ENCODE measurements at regions not wholly inside any gene's neighbourhood (a gene's known extent, or its start where the extent isn't known, plus 50 kb on each side); places are given as distances from the start of the nearest gene placed in this dataset.

DNA sequence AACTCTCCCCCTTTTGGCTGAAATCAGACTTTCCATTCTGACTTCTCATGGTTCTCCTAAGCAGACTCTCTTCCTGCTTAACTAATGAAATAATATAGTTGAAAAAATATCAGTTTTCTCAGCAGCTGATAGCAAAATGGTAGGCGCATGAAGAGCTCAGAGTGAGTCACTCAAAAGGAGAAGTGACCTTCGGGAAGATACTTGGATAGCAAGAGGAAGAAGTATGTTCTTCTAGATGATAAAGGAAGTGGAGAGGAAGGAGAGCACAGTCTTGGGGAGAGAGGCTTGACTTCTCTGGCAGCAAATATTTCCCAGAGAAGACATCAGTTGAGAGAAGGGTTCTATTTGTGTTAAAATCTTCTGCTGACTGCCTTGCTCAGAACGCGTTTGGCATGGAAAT lies 101.5 kb downstream of the TAF11L14 start:
- TF ChIP-seq, protein P1, sequence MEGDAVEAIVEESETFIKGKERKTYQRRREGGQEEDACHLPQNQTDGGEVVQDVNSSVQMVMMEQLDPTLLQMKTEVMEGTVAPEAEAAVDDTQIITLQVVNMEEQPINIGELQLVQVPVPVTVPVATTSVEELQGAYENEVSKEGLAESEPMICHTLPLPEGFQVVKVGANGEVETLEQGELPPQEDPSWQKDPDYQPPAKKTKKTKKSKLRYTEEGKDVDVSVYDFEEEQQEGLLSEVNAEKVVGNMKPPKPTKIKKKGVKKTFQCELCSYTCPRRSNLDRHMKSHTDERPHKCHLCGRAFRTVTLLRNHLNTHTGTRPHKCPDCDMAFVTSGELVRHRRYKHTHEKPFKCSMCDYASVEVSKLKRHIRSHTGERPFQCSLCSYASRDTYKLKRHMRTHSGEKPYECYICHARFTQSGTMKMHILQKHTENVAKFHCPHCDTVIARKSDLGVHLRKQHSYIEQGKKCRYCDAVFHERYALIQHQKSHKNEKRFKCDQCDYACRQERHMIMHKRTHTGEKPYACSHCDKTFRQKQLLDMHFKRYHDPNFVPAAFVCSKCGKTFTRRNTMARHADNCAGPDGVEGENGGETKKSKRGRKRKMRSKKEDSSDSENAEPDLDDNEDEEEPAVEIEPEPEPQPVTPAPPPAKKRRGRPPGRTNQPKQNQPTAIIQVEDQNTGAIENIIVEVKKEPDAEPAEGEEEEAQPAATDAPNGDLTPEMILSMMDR (IDR thresholded peaks at IDR 0.05): no peak
- no peak for TF ChIP-seq POLR2A (IDR thresholded peaks at IDR 0.05)
